IMR-90 (cell line): ENCODE measurements at regions not wholly inside any gene's neighbourhood (a gene's known extent, or its start where the extent isn't known, plus 50 kb on each side); places are given as distances from the start of the nearest gene placed in this dataset.

Experiments
- ATAC-seq: fragments of 200-7000 bp; cut with Tn5 transposase; 2 replicates; pipeline ENCODE4 v1.9.1; 2020; ENCODE audit warnings: low read depth, mild to moderate bottlenecking, moderate library complexity
- BruUV-seq: library from RNA; stranded (reverse); fragments of 400-500 nt; replicated peaks from 2 replicates; lab custom pipeline; 2021; lab: Mats Ljungman, UMichigan
- CTCF ChIA-PET: fragments of 300-600 bp; formaldehyde crosslinking; extraction: SDS; loops from one replicate; lab custom pipeline; 2021; ENCODE audit warnings: antibody characterized with exemption; lab: Yijun Ruan, JAX
- POLR2A ChIA-PET: fragments of 300-600 bp; sonication (Branson Sonifier 250); formaldehyde crosslinking; loops from one replicate; lab custom pipeline; 2022; ENCODE audit warnings: antibody characterized with exemption; ENCODE audit not compliant: unreplicated experiment; lab: Charles Lee
- DNase-seq: peaks from one replicate; pipeline ENCODE4 v3.0.0; 2013
- H2AFZ ChIP-seq: replicated peaks from 2 replicates; pipeline ENCODE3; 2013; ENCODE audit warnings: low read length, mild to moderate bottlenecking; ENCODE audit not compliant: poor library complexity
- H2AK5ac ChIP-seq: 2 replicates; pipeline ENCODE4 v1.6.1; 2013; ENCODE audit warnings: low read depth, low read length, inconsistent platforms
- H2AK9ac ChIP-seq: replicated peaks from 2 replicates; pipeline ENCODE3; 2013; ENCODE audit warnings: mild to moderate bottlenecking, low read depth, low read length, moderate library complexity; ENCODE audit not compliant: poor library complexity
- H2BK120ac ChIP-seq: 2 replicates; pipeline ENCODE4 v1.6.1; 2013; ENCODE audit warnings: low read depth, low read length, inconsistent platforms
- H2BK15ac ChIP-seq: 3 replicates; pipeline ENCODE4 v1.6.1; 2013; ENCODE audit warnings: low read depth, low read length, inconsistent platforms
- H2BK20ac ChIP-seq: 2 replicates; pipeline ENCODE4 v1.6.1; 2013; ENCODE audit warnings: low read depth, mild to moderate bottlenecking, inconsistent platforms, low read length, moderate library complexity
- H2BK5ac ChIP-seq: 2 replicates; pipeline ENCODE4 v1.6.1; 2013; ENCODE audit warnings: mild to moderate bottlenecking, low read depth, low read length, inconsistent platforms; ENCODE audit not compliant: poor library complexity, severe bottlenecking
- H3K14ac ChIP-seq: replicated peaks from 2 replicates; pipeline ENCODE4 v1.6.1; 2013; ENCODE audit warnings: low read depth, low read length, inconsistent platforms
- H3K18ac ChIP-seq: 2 replicates; pipeline ENCODE4 v1.6.1; 2013; ENCODE audit warnings: low read depth, low read length, control low read depth
- H3K23ac ChIP-seq: 2 replicates; pipeline ENCODE4 v1.6.1; 2013; ENCODE audit warnings: low read depth, low read length, inconsistent platforms
- H3K27ac ChIP-seq: 2 replicates; pipeline ENCODE4 v1.5.1; 2013; ENCODE audit warnings: mild to moderate bottlenecking, control low read depth, low read length; ENCODE audit not compliant: insufficient read depth
- H3K27me3 ChIP-seq: 2 replicates; pipeline ENCODE4 v1.6.1; 2013; ENCODE audit warnings: low read length; ENCODE audit not compliant: control insufficient read depth, insufficient read depth
- H3K36me3 ChIP-seq: 2 replicates; pipeline ENCODE4 v1.6.1; 2013; ENCODE audit warnings: low read length, mixed read lengths; ENCODE audit not compliant: control insufficient read depth, insufficient read depth
- H3K4ac ChIP-seq: 2 replicates; pipeline ENCODE4 v1.6.1; 2013; ENCODE audit warnings: low read depth, low read length, inconsistent platforms
- H3K4me1 ChIP-seq: 2 replicates; pipeline ENCODE4 v1.6.1; 2013; ENCODE audit warnings: low read length, mixed read lengths; ENCODE audit not compliant: control insufficient read depth, insufficient read depth
- H3K4me2 ChIP-seq: 2 replicates; pipeline ENCODE4 v1.6.1; 2013; ENCODE audit warnings: low read depth, mild to moderate bottlenecking, control low read depth, low read length, moderate library complexity
- H3K4me3 ChIP-seq: 2 replicates; pipeline ENCODE4 v1.5.1; 2013; ENCODE audit warnings: low read depth, mild to moderate bottlenecking, control low read depth, low read length, moderate library complexity; ENCODE audit not compliant: insufficient read depth
- H3K56ac ChIP-seq: 2 replicates; pipeline ENCODE4 v1.6.1; 2013; ENCODE audit warnings: low read length, inconsistent platforms; ENCODE audit not compliant: insufficient read depth; ENCODE audit errors: extremely low read depth
- H3K79me1 ChIP-seq, 2 experiments: 2 replicates each; pipeline ENCODE4 v1.6.1; 2013; ENCODE audit warnings: low read length in 2 of 2, inconsistent platforms in 1 of 2, low read depth in 1 of 2
- H3K9ac ChIP-seq: 2 replicates; pipeline ENCODE4 v1.6.1; 2013; ENCODE audit warnings: low read depth, low read length, control low read depth
- H3K9me1 ChIP-seq: 2 replicates; pipeline ENCODE4 v1.6.1; 2013; ENCODE audit warnings: low read length, inconsistent platforms; ENCODE audit not compliant: insufficient read depth
- H3K9me3 ChIP-seq: 2 replicates; pipeline ENCODE4 v1.6.1; 2013; ENCODE audit warnings: low read length; ENCODE audit not compliant: control insufficient read depth, insufficient read depth
- H4K20me1 ChIP-seq: 2 replicates; pipeline ENCODE4 v1.6.1; 2013; ENCODE audit warnings: low read length, inconsistent platforms; ENCODE audit not compliant: insufficient read depth
- H4K5ac ChIP-seq: 2 replicates; pipeline ENCODE4 v1.6.1; 2013; ENCODE audit warnings: mild to moderate bottlenecking, low read depth, low read length, control low read depth
- H4K8ac ChIP-seq, 2 experiments: 2 replicates each; pipeline ENCODE4 v1.6.1; 2013; ENCODE audit warnings: low read depth in 2 of 2, low read length in 2 of 2, control low read depth in 1 of 2, inconsistent platforms in 1 of 2
- H4K91ac ChIP-seq: 2 replicates; pipeline ENCODE4 v1.6.1; 2013; ENCODE audit warnings: low read depth, low read length, inconsistent platforms; ENCODE audit not compliant: insufficient read depth
- CHD1 ChIP-seq: IDR thresholded peaks from 2 replicates; pipeline ENCODE4 v1.6.1; 2012; ENCODE audit warnings: low read depth, low read length, improper control_type of control experiment
- FOS ChIP-seq: fragments of 150-350 bp; IDR thresholded peaks from 2 replicates; pipeline ENCODE4 v1.6.1; 2016; ENCODE audit warnings: low read depth, low read length
- MAFK ChIP-seq: IDR thresholded peaks from 2 replicates; pipeline ENCODE4 v1.6.1; 2012; ENCODE audit warnings: low read depth, low read length, improper control_type of control experiment
- MAZ ChIP-seq: IDR thresholded peaks from 2 replicates; pipeline ENCODE4 v1.6.1; 2012; ENCODE audit warnings: low read depth, mild to moderate bottlenecking, low read length, improper control_type of control experiment, moderate library complexity, borderline replicate concordance
- NFE2L2 ChIP-seq: fragments of 150-350 bp; IDR thresholded peaks from 2 replicates; pipeline ENCODE4 v1.6.1; 2016; ENCODE audit warnings: low read depth, mild to moderate bottlenecking, low read length
- POLR2A ChIP-seq: IDR thresholded peaks from 2 replicates; pipeline ENCODE4 v1.6.1; 2012; ENCODE audit warnings: mild to moderate bottlenecking, low read depth, low read length
- RCOR1 ChIP-seq: IDR thresholded peaks from 2 replicates; pipeline ENCODE4 v1.6.1; 2012; ENCODE audit warnings: mild to moderate bottlenecking, low read length, improper control_type of control experiment; ENCODE audit not compliant: insufficient replicate concordance
- RFX5 ChIP-seq: IDR thresholded peaks from 2 replicates; pipeline ENCODE4 v1.8.0; 2012; ENCODE audit warnings: low read depth, mild to moderate bottlenecking, low read length, moderate library complexity
- WGBS, 2 experiments: methylation state at CpG; one replicate each; pipeline versions ENCODE4 v1.1.5 to v1.1.7; 2013; ENCODE audit warnings: missing lambda C conversion rate in 2 of 2; ENCODE audit not compliant: insufficient read length in 1 of 2; ENCODE audit errors: extremely low coverage in 2 of 2; 5-methylcytosine and 5-hydroxymethylcytosine counted together
- dilution Hi-C: fragments of 300-500 bp; cut with HindIII; formaldehyde crosslinking; loops from one replicate; pipeline ENCODE4 v1.14.3; 2018; ENCODE audit warnings: low sequenced_read_pairs; ENCODE audit not compliant: unreplicated experiment
- in situ Hi-C: fragments of 300-500 bp; cut with MboI; formaldehyde crosslinking; loops from 3 replicates; pipeline ENCODE4 v1.14.3; 2019; ENCODE audit warnings: low sequenced_read_pairs, inconsistent platforms, mixed read lengths
- intact Hi-C: fragments of 100-400 bp; cut with micrococcal nuclease; formaldehyde crosslinking; loops from 2 replicates; pipeline ENCODE4 v1.10.0; 2022
- TF ChIP-seq, protein P1 (sequence below): conservative IDR thresholded peaks from 2 replicates; pipeline ENCODE4 v1.5.1; 2012; ENCODE audit warnings: mild to moderate bottlenecking, low read depth, low read length, improper control_type of control experiment

DNA sequence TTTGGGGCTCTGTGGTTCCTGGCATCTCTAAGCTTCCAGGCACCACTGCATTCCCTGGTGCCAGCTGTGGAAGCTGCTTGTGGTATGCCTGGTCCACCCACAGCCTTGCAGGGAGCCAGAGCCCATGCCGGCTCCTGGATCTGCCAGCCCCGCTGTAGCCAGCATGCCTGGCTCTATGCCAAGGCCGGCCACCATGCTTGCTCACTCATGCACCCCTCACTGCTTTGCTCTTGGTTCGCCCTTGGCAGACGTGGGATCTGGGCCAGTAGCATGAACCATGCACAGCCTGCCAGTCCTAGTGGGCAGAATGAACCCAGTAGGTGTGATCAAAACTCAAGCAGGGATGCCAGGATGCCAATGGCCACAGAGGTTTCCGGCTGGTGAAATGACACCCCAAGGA is 634.2 kb upstream of the TMEFF2 start:
- in situ Hi-C loops (no loop called here), intact Hi-C loops (no loop called here), dilution Hi-C loops (no loop called here)
- Histone ChIP-seq H3K79me1 (no peaks in the 10 kb centered on the region), H4K8ac (no peak overlapping the region), H2AK5ac (no peak overlapping the region), H3K4me1 (no peaks in the 10 kb centered on the region), H3K18ac (no peak overlapping the region), H4K5ac (no peak overlapping the region), H2BK15ac (no peak overlapping the region), H4K20me1 (no peaks in the 10 kb centered on the region), H4K91ac (no peak overlapping the region), H2AK9ac (no peak overlapping the region), H3K23ac (no peak overlapping the region), H2AFZ (no peak overlapping the region), H2BK5ac (no peak overlapping the region), H3K9me1 (no peaks in the 10 kb centered on the region), H3K9me3 (peaks cover 14% of the 10 kb centered on the region), H3K36me3 (no peaks in the 10 kb centered on the region), H3K27me3 (no peaks in the 10 kb centered on the region), H2BK20ac (no peak overlapping the region), H3K56ac (no peak overlapping the region), H3K4me3 (no peak overlapping the region), H3K14ac (no peak overlapping the region), H3K27ac (no peak overlapping the region), H3K4ac (no peak overlapping the region), H3K9ac (no peak overlapping the region), H3K4me2 (no peak overlapping the region), H2BK120ac (no peak overlapping the region)
- CTCF ChIA-PET = no interaction called here
- DNase-seq (no peak), ATAC-seq (no peak)
- 40% methylated on average over 1 of the region's 6 CpGs; no CpG with 5 or more reads in 1 of the 2 experiments for WGBS, 2 experiments
- no TSS peak for BruUV-seq
- POLR2A ChIA-PET = no interaction called here
- TF ChIP-seq RFX5 (no peak), POLR2A (no peak), RCOR1 (no peak), NFE2L2 (no peak), MAFK (no peak), FOS (no peak), MAZ (no peak), CHD1 (no peak)
- TF ChIP-seq, protein P1, sequence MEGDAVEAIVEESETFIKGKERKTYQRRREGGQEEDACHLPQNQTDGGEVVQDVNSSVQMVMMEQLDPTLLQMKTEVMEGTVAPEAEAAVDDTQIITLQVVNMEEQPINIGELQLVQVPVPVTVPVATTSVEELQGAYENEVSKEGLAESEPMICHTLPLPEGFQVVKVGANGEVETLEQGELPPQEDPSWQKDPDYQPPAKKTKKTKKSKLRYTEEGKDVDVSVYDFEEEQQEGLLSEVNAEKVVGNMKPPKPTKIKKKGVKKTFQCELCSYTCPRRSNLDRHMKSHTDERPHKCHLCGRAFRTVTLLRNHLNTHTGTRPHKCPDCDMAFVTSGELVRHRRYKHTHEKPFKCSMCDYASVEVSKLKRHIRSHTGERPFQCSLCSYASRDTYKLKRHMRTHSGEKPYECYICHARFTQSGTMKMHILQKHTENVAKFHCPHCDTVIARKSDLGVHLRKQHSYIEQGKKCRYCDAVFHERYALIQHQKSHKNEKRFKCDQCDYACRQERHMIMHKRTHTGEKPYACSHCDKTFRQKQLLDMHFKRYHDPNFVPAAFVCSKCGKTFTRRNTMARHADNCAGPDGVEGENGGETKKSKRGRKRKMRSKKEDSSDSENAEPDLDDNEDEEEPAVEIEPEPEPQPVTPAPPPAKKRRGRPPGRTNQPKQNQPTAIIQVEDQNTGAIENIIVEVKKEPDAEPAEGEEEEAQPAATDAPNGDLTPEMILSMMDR = no peak
